ENCODE measurements at regions not wholly inside any gene's neighbourhood (a gene's known extent, or its start where the extent isn't known, plus 50 kb on each side); places are given as distances from the start of the nearest gene placed in this dataset.

GRCh38 chr4:83785891-83786290, 250.0 kb downstream of the GPAT3 start:
- no peaks in the 10 kb centered on the region for H3K9me3 ChIP-seq (ENCODE audit: control insufficient read depth in 2 of 2, low read length in 2 of 2)
- DNase-seq (no peak), ATAC-seq (ENCODE audit: low read depth in 2 of 2) (no peak)
- Mint-ChIP-seq H3K4me3 (no peak overlapping the region), H3K27me3 (peaks cover 3% of the 10 kb centered on the region), H3K36me3 (no peaks in the 10 kb centered on the region), H3K27ac (no peak overlapping the region), H3K9me3 (peaks cover 0 to 5% (median 0%) of the 10 kb centered on the region in 7 donors), H3K4me1 (no peaks in the 10 kb centered on the region)
- H3K36me3 ChIP-seq (ENCODE audit: control insufficient read depth, insufficient read depth, low read length), result no peaks in the 10 kb centered on the region
- no peak overlapping the region for H3K27ac ChIP-seq (ENCODE audit: insufficient read depth, low read length, poor library complexity, severe bottlenecking)
- H3K4me3 ChIP-seq (ENCODE audit: low read depth, low read length), result no peak overlapping the region
- no peaks in the 10 kb centered on the region for H3K27me3 ChIP-seq (ENCODE audit: control insufficient read depth, insufficient read depth, low read length)
- no peaks in the 10 kb centered on the region for H3K4me1 ChIP-seq (ENCODE audit: control insufficient read depth, insufficient read depth, low read length, poor library complexity, severe bottlenecking)

DNA sequence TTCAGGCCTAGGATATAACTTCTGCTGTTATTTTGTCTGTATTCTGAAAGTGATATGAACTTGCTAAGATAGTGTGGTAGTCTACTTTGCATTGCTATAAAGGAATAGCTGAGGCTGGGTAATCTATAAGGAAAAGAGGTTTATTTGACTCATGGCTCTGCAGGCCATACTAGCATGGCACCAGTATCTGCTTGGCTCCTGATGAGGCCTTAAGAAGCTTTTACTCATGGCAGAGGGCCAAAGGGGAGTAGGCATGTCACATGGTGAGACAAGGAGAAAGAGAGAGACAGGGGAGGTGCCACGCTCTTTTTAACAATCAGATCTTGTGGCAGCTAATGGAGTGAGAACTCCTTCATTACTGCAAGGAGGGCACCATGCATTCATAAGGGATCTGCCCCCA, 247.3 kb downstream of the GPAT3 start:
- Mint-ChIP-seq H3K9me3 (peaks cover 0 to 5% (median 0%) of the 10 kb centered on the region in 7 donors), H3K27me3 (no peaks in the 10 kb centered on the region), H3K27ac (no peak overlapping the region), H3K4me3 (no peak overlapping the region), H3K36me3 (no peaks in the 10 kb centered on the region), H3K4me1 (no peaks in the 10 kb centered on the region)
- H3K9me3 ChIP-seq (ENCODE audit: control insufficient read depth in 2 of 2, low read length in 2 of 2), result no peaks in the 10 kb centered on the region
- DNase-seq (no peak), ATAC-seq (ENCODE audit: low read depth in 2 of 2) (no peak)
- no peak overlapping the region for H3K4me3 ChIP-seq (ENCODE audit: low read depth, low read length)
- H3K27me3 ChIP-seq (ENCODE audit: control insufficient read depth, insufficient read depth, low read length), result no peaks in the 10 kb centered on the region
- no peaks in the 10 kb centered on the region for H3K36me3 ChIP-seq (ENCODE audit: control insufficient read depth, insufficient read depth, low read length)
- H3K4me1 ChIP-seq (ENCODE audit: control insufficient read depth, insufficient read depth, low read length, poor library complexity, severe bottlenecking), result no peaks in the 10 kb centered on the region
- no peak overlapping the region for H3K27ac ChIP-seq (ENCODE audit: insufficient read depth, low read length, poor library complexity, severe bottlenecking)

DNA sequence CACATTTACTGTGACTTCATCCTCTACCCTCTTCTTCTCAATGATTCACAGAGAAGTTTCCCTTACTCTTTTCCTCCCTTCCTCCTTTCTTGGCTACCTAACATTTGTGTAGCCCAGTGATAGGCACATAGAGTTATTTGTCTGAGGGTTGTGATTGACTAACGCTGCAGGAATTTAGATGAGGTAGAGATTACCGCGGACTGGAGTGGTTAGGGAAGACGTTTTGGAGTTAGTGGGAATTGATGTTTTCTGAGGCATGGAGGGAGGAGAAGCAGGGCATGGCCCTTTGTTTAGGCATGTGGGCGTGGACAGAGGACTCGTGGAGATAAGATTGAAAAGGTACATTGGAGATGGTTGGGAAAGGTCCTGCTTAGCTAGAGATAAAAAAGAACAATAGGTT, 246.7 kb downstream of the GPAT3 start:
- Mint-ChIP-seq H3K4me1 (no peaks in the 10 kb centered on the region), H3K9me3 (peaks cover 0 to 3% (median 0%) of the 10 kb centered on the region in 7 donors), H3K27ac (no peak overlapping the region), H3K4me3 (no peak overlapping the region), H3K36me3 (no peaks in the 10 kb centered on the region), H3K27me3 (no peaks in the 10 kb centered on the region)
- DNase-seq (no peak), ATAC-seq (ENCODE audit: low read depth in 2 of 2) (no peak)
- H3K4me1 ChIP-seq (ENCODE audit: control insufficient read depth, insufficient read depth, low read length, poor library complexity, severe bottlenecking), result no peaks in the 10 kb centered on the region
- H3K9me3 ChIP-seq (ENCODE audit: control insufficient read depth in 2 of 2, low read length in 2 of 2), result no peaks in the 10 kb centered on the region
- no peaks in the 10 kb centered on the region for H3K27me3 ChIP-seq (ENCODE audit: control insufficient read depth, insufficient read depth, low read length)
- no peak overlapping the region for H3K27ac ChIP-seq (ENCODE audit: insufficient read depth, low read length, poor library complexity, severe bottlenecking)
- no peak overlapping the region for H3K4me3 ChIP-seq (ENCODE audit: low read depth, low read length)
- H3K36me3 ChIP-seq (ENCODE audit: control insufficient read depth, insufficient read depth, low read length), result no peaks in the 10 kb centered on the region

GRCh38 chr4:83781434-83781833, 245.5 kb downstream of the GPAT3 start:
- DNase-seq, result no peak
- H3K4me1 ChIP-seq (ENCODE audit: control insufficient read depth, insufficient read depth, low read length, poor library complexity, severe bottlenecking), result no peaks in the 10 kb centered on the region
- Mint-ChIP-seq H3K9me3 (peaks cover 0 to 3% (median 0%) of the 10 kb centered on the region in 7 donors), H3K27me3 (no peaks in the 10 kb centered on the region), H3K27ac (no peak overlapping the region), H3K4me3 (no peak overlapping the region), H3K36me3 (no peaks in the 10 kb centered on the region), H3K4me1 (no peaks in the 10 kb centered on the region)
- no peaks in the 10 kb centered on the region for H3K27me3 ChIP-seq (ENCODE audit: control insufficient read depth, insufficient read depth, low read length)
- H3K36me3 ChIP-seq (ENCODE audit: control insufficient read depth, insufficient read depth, low read length), result no peaks in the 10 kb centered on the region
- H3K4me3 ChIP-seq (ENCODE audit: low read depth, low read length), result no peak overlapping the region
- no peak overlapping the region for H3K27ac ChIP-seq (ENCODE audit: insufficient read depth, low read length, poor library complexity, severe bottlenecking)
- no peak for ATAC-seq (ENCODE audit: low read depth in 2 of 2)
- no peaks in the 10 kb centered on the region for H3K9me3 ChIP-seq (ENCODE audit: control insufficient read depth in 2 of 2, low read length in 2 of 2)

- Mint-ChIP-seq H3K27me3 (no peaks in the 10 kb centered on the region), H3K9me3 (peaks cover 0 to 3% (median 0%) of the 10 kb centered on the region in 7 donors), H3K27ac (no peak overlapping the region), H3K4me3 (no peak overlapping the region), H3K4me1 (no peaks in the 10 kb centered on the region), H3K36me3 (no peaks in the 10 kb centered on the region)
- no peak for ATAC-seq (ENCODE audit: low read depth in 2 of 2)
- Histone ChIP-seq H3K36me3 (ENCODE audit: control insufficient read depth, insufficient read depth, low read length) (no peaks in the 10 kb centered on the region), H3K9me3 (ENCODE audit: control insufficient read depth in 2 of 2, low read length in 2 of 2) (no peaks in the 10 kb centered on the region), H3K27ac (ENCODE audit: insufficient read depth, low read length, poor library complexity, severe bottlenecking) (no peak overlapping the region), H3K4me3 (ENCODE audit: low read depth, low read length) (no peak overlapping the region), H3K27me3 (ENCODE audit: control insufficient read depth, insufficient read depth, low read length) (no peaks in the 10 kb centered on the region), H3K4me1 (ENCODE audit: control insufficient read depth, insufficient read depth, low read length, poor library complexity, severe bottlenecking) (no peaks in the 10 kb centered on the region)
- no peak for DNase-seq
Measured at GRCh38 chr4:83780053-83780733, 244.3 kb downstream of the GPAT3 start.

- H3K27ac ChIP-seq (ENCODE audit: insufficient read depth, low read length, poor library complexity, severe bottlenecking), result no peak overlapping the region
- DNase-seq (no peak), ATAC-seq (ENCODE audit: low read depth in 2 of 2) (no peak)
- H3K4me3 ChIP-seq (ENCODE audit: low read depth, low read length), result no peak overlapping the region
- Mint-ChIP-seq H3K27ac (no peak overlapping the region), H3K4me3 (no peak overlapping the region), H3K4me1 (no peaks in the 10 kb centered on the region), H3K36me3 (no peaks in the 10 kb centered on the region), H3K27me3 (no peaks in the 10 kb centered on the region), H3K9me3 (peaks cover 0 to 3% (median 0%) of the 10 kb centered on the region in 7 donors)
- H3K4me1 ChIP-seq (ENCODE audit: control insufficient read depth, insufficient read depth, low read length, poor library complexity, severe bottlenecking), result no peaks in the 10 kb centered on the region
- no peaks in the 10 kb centered on the region for H3K9me3 ChIP-seq (ENCODE audit: control insufficient read depth in 2 of 2, low read length in 2 of 2)
- no peaks in the 10 kb centered on the region for H3K27me3 ChIP-seq (ENCODE audit: control insufficient read depth, insufficient read depth, low read length)
- no peaks in the 10 kb centered on the region for H3K36me3 ChIP-seq (ENCODE audit: control insufficient read depth, insufficient read depth, low read length)
Measured at GRCh38 chr4:83779103-83780052, 243.5 kb downstream of the GPAT3 start.

DNA sequence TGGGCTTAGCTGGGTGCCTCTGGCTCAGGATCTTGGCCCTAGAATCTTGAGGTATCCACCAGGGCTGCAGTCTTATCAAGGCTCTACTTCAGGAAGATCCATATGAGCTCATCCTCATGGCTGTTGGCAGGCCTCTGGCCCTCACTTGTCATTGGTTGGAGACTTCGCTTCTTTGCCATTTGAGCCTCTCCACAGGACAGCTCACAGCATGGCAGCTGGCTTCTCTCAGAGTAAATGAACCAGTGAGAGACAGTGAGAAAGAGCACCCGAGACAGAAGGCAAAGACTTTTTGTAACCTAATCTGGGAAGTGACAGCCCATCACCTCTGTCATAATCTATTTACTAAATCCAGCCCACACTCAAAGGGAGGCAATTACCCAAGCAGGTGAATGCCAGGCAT, 236.8 kb downstream of the GPAT3 start:
- peaks cover 0 to 4% (median 0%) of the 10 kb centered on the region in 7 donors for H3K9me3 Mint-ChIP-seq
- no peak for DNase-seq
- Histone ChIP-seq H3K27ac (ENCODE audit: insufficient read depth, low read length, poor library complexity, severe bottlenecking) (no peak overlapping the region), H3K4me3 (ENCODE audit: low read depth, low read length) (no peak overlapping the region), H3K9me3 (ENCODE audit: control insufficient read depth in 2 of 2, low read length in 2 of 2) (no peaks in the 10 kb centered on the region), H3K36me3 (ENCODE audit: control insufficient read depth, insufficient read depth, low read length) (no peaks in the 10 kb centered on the region), H3K27me3 (ENCODE audit: control insufficient read depth, insufficient read depth, low read length) (no peaks in the 10 kb centered on the region), H3K4me1 (ENCODE audit: control insufficient read depth, insufficient read depth, low read length, poor library complexity, severe bottlenecking) (no peaks in the 10 kb centered on the region)
- H3K36me3 Mint-ChIP-seq, result no peaks in the 10 kb centered on the region
- ATAC-seq (ENCODE audit: low read depth in 2 of 2), result no peak
- no peak overlapping the region for H3K4me3 Mint-ChIP-seq
- no peaks in the 10 kb centered on the region for H3K27me3 Mint-ChIP-seq
- H3K4me1 Mint-ChIP-seq, result no peaks in the 10 kb centered on the region
- H3K27ac Mint-ChIP-seq, result no peak overlapping the region

Measured in CD4-positive, CD25-positive, alpha-beta regulatory T cell (primary cell).